ENCODE measurements at regions not wholly inside any gene's neighbourhood (a gene's known extent, or its start where the extent isn't known, plus 50 kb on each side); places are given as distances from the start of the nearest gene placed in this dataset.

DNA sequence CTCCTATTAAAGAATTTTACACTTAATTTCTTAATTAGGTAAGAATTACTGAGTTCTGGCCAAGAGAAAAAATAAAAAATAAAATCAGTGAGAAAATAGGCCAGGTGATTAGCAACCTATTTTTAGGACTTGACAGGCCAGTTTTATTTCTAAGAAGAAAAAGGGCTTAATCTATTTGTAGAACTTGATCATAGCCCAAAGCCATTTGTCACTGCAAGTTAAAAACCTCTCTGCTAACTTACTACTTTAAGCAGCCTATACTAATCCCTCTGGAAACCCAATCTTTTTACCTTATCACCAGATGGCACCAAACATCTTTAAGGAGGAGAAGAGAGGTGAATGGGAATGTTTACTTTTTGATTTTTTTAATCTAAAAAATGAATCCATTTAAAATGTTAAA is 222.1 kb upstream of the RHOBTB1 start:
- H3K4me3 ChIP-seq (ENCODE audit: low read length): no peak overlapping the region
- no peak for DNase-seq (ENCODE audit: low read depth, low spot score)

DNA sequence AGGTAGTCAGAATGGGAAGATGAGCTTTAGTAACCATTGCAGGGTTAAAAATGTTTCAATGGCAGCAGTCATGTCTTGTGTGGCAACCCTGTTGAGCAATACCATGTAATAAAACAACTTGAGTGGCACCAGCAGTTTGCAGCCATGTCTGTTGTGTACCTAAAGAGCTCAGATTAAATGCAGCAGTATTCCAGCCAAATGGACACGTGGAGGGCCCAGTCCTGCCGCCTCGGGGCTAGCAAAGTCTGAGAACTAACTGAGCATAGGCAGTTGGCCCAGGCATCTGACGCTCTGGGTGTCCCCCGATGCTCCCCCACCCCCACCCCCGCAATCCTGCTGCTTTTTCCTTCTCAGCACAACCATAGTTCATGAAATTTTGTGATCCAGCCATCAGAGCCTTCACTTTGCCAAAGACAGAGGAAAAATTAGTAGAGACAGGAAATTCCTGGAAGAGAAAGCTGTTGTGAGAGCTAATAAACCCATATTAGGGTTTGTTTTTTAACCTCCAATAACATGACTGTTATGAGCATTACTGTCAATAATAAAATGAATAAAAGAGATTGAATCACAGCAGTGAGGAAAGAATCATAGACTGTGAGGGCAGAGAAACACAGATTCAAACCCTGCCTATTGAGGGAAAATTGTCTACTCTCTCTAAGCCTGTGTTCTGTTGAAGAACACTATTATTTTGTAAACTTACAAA is 220.6 kb upstream of the RHOBTB1 start:
- DNase-seq (ENCODE audit: low read depth, low spot score): no peak

DNA sequence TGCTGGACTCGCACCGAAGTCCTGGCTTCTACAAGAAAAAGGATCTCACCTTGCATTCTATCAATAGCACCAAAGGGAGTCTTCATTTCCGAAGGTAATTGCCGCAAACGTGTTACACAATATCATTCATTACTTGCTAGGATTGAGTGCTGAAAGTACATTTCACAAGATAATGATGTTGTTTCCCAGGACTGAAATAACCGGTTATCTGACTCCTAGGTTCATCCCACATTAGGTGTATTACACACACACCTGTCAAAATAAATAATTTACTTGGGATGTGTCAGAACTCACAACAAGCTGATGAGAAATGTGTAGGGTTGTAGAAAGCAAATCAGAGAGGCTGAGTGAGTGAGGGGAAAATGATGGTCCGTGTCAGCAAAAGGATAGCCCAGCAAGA is 219.4 kb upstream of the RHOBTB1 start:
- no peak for DNase-seq (ENCODE audit: low read depth, low spot score)
- H3K4me3 ChIP-seq (ENCODE audit: low read length): no peak overlapping the region

More for the DNA sequence above, 220.6 kb upstream of the RHOBTB1 start:
- no peak overlapping the region for H3K4me3 ChIP-seq (ENCODE audit: low read length)

DNA sequence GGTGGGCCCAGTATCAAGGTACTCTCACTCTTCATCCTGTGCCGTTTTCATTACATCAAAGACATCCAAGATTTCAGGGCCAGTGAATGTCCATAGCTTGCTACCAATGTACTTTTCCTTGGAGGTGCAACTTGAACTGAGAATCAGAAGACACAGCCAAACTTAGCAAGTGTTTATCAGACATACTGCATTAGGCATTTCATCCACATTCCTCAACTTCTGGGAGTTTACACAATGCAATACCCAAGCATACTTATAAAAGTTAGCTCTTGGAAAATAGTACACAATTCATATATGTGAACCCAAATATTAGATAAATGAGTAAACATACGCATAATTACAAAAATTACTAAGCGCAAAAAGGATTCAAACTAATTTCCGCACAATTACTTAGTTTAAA is 216.3 kb upstream of the RHOBTB1 start:
- no peak overlapping the region for H3K4me3 ChIP-seq (ENCODE audit: low read length)
- DNase-seq (ENCODE audit: low read depth, low spot score): no peak

DNA sequence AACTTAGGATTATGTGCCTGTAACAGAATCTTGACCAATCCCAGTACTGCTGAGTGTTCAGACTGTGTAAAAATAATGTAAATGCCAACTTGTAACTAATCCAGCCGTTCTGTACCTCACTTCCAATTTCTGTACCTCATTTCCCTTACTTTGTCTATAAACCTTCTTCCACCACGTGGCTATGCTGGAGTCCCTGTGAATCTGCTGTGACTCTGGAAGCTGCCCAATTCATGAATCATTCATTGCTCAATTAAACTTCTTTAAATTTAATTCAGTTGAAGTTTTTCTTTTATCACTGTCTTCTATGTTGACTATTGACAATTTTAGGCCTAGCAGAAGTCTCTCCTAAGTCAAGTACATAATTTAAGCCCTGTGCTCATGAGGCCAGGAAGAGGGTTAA is 215.3 kb upstream of the RHOBTB1 start:
- peak; percentile 32 for DNase-seq (ENCODE audit: low read depth, low spot score)
- no peak overlapping the region for H3K4me3 ChIP-seq (ENCODE audit: low read length)

DNA sequence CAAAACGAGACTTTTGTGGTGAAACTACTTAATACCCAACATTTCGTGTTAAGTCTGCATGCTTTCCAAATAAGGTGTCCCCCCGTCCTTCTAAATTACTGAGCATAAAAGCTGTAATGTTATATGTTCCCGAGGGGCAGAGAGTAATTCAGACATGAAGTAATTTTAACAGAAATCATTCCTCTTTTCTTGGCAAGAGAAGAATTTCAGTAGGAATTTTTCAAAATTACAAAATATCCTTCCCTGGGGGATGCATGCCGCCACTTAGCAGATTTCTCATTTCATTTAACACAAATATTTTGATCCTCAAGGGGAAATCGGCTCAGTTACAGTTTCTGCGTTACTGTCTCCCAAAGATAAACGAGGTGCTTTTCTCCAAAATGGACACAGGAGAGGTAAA is 213.2 kb upstream of the RHOBTB1 start:
- no peak overlapping the region for H3K4me3 ChIP-seq (ENCODE audit: low read length)
- DNase-seq (ENCODE audit: low read depth, low spot score): no peak

DNA sequence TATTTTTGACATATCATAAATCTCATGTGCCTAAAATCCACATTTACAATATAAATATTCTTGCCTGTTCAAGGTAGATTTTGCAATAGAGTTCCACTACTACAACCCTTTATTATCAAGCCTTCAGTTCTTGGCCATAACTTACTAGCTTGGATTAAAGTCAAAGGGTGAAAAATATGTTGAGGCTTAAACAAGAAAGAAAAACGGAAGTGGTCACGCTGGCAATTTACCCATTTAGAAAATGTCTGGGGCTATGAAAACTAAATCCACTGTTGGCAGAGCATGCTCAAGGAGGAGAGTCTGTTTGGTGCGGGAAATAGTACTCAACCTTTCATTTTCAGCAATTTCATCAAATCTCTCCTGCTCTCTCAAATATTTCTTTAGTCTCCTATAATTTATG is 209.8 kb upstream of the RHOBTB1 start:
- H3K4me3 ChIP-seq (ENCODE audit: low read length): no peak overlapping the region
- DNase-seq (ENCODE audit: low read depth, low spot score): no peak

DNA sequence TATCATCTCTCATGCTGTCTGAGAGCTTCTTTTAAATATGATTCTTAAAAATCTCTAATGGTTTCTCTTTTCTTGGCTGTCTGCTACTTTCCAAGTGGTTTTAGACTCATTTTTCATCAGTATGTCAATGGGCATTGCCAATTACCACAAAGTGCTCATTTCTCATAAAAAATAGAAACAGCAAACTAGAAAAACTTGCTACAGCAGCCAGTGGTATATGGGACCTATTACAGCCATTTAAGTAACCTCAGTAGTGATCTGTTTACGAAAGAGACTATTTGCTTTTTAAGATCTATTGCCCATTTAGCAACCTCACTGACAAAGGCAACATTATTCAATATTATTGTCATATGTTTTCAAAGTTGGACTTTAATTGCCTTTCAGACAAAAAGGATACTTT is 207.1 kb upstream of the RHOBTB1 start:
- no peak overlapping the region for H3K4me3 ChIP-seq (ENCODE audit: low read length)
- DNase-seq (ENCODE audit: low read depth, low spot score): no peak

DNA sequence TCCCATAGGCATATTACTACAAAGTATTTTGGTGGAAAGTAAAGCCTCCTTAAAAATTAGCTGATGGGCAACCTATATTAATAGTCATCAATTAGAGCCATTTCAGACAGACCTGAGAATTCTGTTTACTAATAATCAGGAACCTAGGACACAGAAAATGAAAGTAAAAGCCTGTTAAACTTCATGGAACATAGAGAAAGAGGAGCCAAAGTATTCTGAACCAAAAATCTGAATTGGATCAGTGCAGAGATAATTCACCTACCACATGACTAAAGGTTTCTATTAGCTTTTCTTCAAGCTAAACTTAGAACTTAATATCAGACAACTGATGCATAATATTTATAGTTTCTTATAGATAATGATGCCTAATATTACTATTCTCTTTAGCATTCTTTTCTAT is 204.5 kb upstream of the RHOBTB1 start:
- H3K4me3 ChIP-seq (ENCODE audit: low read length): no peak overlapping the region
- DNase-seq (ENCODE audit: low read depth, low spot score): no peak

DNA sequence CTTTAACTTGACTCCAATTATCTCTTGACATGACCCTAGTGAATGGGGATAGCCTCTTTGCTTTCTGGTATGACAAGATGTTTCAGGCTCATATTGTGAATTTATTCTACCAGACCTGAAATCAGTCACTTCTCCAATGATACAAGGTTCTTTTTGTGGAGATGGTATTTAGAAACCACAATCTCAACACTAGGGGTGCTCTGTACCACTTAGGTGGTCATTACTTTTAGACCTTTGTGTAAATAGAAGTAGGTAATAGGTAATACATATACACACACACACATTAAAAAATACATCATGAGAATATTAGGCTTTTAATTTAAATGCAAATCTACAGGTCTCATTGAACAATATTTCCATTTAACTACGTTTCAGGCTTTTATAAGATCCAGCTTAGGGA is 199.0 kb upstream of the RHOBTB1 start:
- no peak for DNase-seq (ENCODE audit: low read depth, low spot score)
- no peak overlapping the region for H3K4me3 ChIP-seq (ENCODE audit: low read length)

DNA sequence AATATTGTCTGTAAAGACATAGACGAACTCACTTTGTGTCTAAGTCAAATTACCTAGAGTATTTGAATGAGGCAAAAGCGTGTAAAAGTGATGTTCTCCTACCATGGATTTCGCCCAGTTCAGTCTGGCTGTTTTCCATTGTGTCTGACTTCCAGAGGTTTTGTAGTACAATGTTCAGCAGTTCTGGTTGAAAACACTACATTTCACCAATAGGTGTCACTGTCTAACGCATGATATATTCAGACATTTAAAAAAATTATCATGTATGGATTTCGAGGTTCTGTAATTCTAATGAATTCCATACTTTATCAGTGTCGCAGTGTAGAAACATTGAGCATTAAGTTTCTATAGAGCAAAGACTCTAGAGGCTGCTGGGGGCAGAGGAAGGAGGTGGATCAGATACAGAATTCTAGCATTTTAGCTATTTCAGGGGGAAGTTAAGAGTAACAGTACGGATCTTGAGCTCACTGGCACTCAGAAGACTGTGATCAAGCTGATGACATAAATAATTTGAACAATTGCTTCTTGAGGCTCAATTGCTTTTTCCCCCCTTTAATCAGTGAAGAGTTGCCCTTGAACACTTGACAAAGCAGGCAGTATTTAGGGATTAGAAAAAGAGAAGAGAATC is 196.9 kb upstream of the RHOBTB1 start:
- no peak overlapping the region for H3K4me3 ChIP-seq (ENCODE audit: low read length)
- peak; percentile 60 for DNase-seq (ENCODE audit: low read depth, low spot score)

DNA sequence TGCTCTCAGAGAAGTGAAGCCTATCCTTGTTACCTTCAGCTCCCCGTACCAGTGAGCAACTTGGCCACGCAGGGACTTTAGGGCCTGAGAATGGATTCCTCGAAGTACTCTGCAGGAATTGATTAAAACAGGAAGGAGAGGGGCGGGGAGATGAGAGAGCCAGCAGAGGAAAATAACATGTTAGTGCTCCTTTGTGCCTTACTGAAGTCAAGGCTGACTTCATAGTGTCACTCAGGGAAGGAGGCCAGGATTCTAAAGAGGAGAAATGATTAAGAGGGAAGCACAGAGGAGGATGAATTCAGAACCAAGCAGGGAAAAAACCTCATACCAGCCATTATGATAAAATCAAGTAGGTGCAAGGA is 195.6 kb upstream of the RHOBTB1 start:
- no peak for DNase-seq (ENCODE audit: low read depth, low spot score)

DNA sequence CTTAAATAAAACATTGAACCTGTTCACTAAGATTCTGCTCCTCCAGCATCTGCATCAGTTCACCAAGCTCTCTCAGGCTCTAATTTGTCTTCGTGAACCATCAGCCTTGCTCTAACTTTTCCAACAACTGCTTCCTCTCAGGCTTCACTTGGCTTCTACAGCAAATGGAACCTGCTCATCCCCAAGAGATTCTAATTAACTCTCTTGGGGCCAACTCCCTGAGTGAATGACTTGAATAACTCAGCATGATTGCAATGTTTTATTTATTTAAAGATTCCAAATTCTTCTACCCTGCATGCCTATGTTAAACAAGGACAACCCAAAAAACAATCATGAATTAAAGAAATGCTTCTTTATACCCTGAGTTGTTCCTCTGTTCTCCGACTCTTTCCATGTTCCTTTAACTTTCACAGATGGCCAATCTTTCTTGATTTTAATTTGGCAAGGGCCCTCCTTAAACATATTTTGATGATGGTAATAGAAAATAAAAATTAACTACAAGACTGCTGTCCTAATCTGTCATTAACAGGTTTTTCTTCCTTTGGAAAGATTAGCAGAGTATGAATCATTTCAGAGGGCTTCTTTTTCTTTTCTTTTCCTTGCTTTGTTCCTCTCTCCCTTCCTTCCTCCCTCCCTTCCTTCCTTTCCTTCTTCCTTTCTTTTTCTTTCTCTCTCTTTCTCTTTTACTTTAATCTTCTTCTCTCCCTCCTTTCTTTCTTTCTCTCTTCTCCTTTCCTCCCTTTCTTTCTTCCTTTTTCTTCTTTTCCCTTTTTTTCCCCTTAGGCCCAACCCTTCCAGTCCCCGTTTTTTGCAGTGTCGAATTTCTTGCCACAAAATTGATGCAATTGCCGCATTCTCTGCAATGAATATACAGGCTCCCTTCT is 195.0 kb upstream of the RHOBTB1 start:
- no peak overlapping the region for H3K4me3 ChIP-seq (ENCODE audit: low read length)
- no peak for DNase-seq (ENCODE audit: low read depth, low spot score)

More for the DNA sequence above, 195.6 kb upstream of the RHOBTB1 start:
- no peak overlapping the region for H3K4me3 ChIP-seq (ENCODE audit: low read length)

DNA sequence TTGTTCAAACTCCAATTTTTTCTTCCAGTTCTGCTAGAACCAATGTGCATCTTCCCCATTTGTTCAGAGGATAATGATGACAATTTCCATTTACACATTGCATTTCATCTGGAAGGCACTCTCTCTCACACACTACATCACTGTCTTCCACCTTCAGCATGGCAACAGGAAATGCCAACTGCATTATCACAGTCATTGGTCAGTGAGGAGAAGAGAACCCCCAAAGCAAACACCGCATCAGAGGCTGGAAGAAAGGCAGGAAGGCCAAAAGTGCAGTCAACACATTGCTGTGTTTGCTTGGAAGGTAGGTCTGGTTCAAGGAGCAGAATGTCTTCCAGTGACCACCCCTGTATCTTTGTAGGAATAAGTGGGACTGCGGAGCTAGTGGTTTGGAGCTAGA is 192.2 kb upstream of the RHOBTB1 start:
- no peak for DNase-seq (ENCODE audit: low read depth, low spot score)
- no peak overlapping the region for H3K4me3 ChIP-seq (ENCODE audit: low read length)

DNA sequence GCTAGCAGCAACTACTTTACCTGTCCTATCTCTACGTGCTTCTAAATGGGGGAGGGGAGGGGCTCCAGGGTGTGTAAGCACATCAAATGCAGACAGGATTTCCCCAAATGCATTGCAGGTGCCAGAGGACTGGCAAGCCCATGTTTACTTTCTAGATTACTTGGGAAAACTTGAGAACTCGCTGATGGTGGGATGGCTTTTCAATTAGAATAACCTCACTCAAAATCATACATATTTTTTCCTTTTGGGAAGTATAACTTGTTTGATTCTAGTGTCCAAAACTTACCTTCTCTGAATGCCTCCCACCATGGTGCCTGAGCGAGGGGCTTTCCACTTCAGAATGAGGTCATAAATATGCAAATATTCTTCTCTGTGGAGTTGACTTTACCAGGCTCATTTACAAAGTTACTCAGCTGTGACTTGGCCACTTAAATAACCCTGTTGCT is 191.3 kb upstream of the RHOBTB1 start:
- H3K4me3 ChIP-seq (ENCODE audit: low read length): no peak overlapping the region
- no peak for DNase-seq (ENCODE audit: low read depth, low spot score)

DNA sequence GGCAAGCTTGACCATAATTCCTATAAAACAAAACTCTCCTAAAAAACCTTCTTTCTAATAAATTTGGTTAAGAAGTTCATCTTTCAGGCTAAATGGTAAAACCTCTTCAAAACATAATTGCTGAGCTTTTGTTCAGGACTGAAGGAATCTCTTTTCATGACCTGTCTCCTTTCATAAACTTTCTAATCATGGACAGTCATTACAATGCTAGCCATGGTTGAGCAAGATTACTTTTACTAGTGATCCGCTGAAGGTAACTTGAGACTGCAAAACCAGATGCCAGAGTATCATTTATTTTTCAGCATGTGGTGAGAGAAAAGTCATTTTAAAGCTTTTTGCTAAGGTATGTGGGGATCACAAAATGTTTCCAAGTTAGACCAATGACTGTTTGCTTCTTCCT is 186.4 kb upstream of the RHOBTB1 start:
- no peak for DNase-seq (ENCODE audit: low read depth, low spot score)

DNA sequence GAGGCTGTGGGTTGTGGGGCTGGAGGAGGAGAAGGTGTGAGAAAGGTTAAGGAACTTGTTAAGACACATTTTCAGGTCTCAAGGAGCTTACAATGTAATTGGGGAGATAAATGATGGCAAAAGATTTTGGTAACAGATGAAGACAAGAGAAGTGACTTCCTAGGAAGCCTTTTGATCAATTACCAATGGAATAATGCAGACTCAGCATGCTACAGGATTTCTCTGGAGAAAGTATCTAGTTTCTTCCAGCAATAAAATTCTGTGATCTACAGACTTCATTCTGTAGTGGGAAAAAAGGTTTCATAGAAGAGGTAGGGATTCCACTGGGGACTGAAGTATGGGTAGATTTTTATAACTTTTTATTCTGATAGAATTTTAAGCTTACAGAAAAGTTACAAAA is 184.2 kb upstream of the RHOBTB1 start:
- no peak for DNase-seq (ENCODE audit: low read depth, low spot score)
- H3K4me3 ChIP-seq (ENCODE audit: low read length): no peak overlapping the region

More for the DNA sequence above, 186.4 kb upstream of the RHOBTB1 start:
- H3K4me3 ChIP-seq (ENCODE audit: low read length): no peak overlapping the region

DNA sequence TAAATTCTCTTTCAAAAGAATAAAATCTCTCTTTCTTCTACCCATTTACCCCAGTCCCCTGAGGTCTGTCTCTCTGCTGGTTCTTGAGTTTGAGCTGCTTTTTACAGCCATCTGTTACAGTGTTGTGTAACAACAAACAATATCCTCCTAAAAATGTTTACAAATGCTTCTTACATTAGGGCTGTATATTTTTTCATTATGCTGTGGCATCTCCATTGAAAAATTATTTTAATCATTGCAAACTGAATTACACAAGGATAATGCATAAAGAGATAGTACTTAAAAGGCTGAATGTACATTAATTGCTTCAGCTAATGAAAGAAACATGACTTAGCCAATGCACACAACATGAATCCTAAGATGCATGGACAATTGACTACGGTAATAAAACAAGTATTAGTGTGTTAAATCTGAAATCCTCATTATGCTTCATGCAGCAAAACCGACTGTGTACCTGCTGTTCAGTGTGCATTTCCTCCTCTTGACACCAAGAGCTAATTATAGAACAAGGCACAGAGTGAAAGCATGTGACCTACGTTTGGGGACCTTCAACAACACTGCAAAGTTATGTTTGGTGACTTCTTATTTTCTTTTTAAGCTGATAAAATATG is 181.7 kb upstream of the RHOBTB1 start:
- peak; percentile 9 for DNase-seq (ENCODE audit: low read depth, low spot score)

DNA sequence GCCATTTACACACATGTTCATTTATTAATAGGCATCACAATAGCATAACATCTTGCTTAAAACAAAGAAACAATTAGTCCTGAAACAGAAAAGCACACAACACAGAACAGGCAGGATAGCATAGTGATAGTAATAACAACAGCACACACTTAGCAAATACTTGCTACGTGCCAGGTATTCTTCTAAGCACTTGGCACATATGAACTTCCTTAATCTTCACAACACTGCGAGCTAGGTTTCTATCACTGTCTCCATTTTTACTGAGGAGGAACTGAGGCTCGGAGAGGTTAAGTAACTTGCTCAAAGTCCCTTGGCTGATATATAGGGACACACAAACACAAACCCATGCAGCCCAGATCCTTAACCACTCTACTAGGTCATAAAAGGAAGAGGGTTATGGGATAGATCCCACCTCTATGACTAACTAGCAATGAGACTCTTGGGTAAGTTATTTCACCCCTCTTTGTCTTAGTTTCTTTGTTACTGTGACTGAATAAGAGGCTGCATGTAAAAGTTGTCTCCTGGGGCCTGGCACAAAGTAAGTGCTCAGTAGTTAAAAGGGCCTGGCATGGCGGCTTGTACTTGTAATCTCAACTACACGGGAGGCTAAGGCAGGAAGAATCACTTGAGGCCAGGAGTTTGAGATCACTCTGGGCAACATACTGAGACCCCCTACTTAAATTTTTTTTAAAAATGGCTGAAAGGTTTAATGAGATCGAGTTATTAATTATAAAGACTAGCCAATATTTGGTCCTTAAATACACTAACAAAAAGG is 181.0 kb upstream of the RHOBTB1 start:
- H3K4me3 ChIP-seq (ENCODE audit: low read length): no peak overlapping the region
- no peak for DNase-seq (ENCODE audit: low read depth, low spot score)

More for the DNA sequence above, 181.7 kb upstream of the RHOBTB1 start:
- H3K4me3 ChIP-seq (ENCODE audit: low read length): no peak overlapping the region

Data from Jurkat, Clone E6-1 (cell line).